HG03520 (cell line): ENCODE measurements at regions not wholly inside any gene's neighbourhood (a gene's known extent, or its start where the extent isn't known, plus 50 kb on each side); places are given as distances from the start of the nearest gene placed in this dataset.
A peak's percentile ranks its signal among the peaks of the same experiment; 100 is the strongest.

Experiments used
- ATAC-seq: cut with Tn5 transposase; IDR thresholded peaks from one replicate; pipeline ENCODE4 v1.9.1; 2021; ENCODE audit warnings: mild to moderate bottlenecking, moderate library complexity; ENCODE audit not compliant: unreplicated experiment

GRCh38 chr7:91517201-91517785 lies 253.1 kb downstream of the FZD1 start:
- no peak for ATAC-seq

- no peak for ATAC-seq
Measured at GRCh38 chr7:91518058-91518457, 253.8 kb downstream of the FZD1 start.

GRCh38 chr7:91519241-91520158 lies 255.3 kb downstream of the FZD1 start:
- ATAC-seq, result no peak

- no peak for ATAC-seq
Measured at GRCh38 chr7:91520645-91521044, 256.4 kb downstream of the FZD1 start.

- no peak for ATAC-seq
Measured at GRCh38 chr7:91526404-91526803, 262.2 kb downstream of the FZD1 start.

- no peak for ATAC-seq
Measured at GRCh38 chr7:91527460-91527859, 263.2 kb downstream of the FZD1 start.

- no peak for ATAC-seq
Measured at GRCh38 chr7:91533996-91534395, 269.8 kb downstream of the FZD1 start.

- peak; percentile 42 for ATAC-seq
Measured at GRCh38 chr7:91537260-91538152, 273.3 kb downstream of the FZD1 start.

- ATAC-seq, result no peak
Measured at GRCh38 chr7:91541641-91542040, 277.4 kb downstream of the FZD1 start.

GRCh38 chr7:91543646-91544045 lies 279.4 kb downstream of the FZD1 start:
- ATAC-seq, result no peak

- ATAC-seq, result no peak
Measured at GRCh38 chr7:91549878-91550277, 285.6 kb downstream of the FZD1 start.

GRCh38 chr7:91550931-91551330 lies 286.7 kb downstream of the FZD1 start:
- no peak for ATAC-seq

GRCh38 chr7:91551377-91552175 lies 287.3 kb downstream of the FZD1 start:
- ATAC-seq, result no peak

GRCh38 chr7:91553410-91553895 lies 289.2 kb downstream of the FZD1 start:
- no peak for ATAC-seq

- ATAC-seq, result no peak
Measured at GRCh38 chr7:91554883-91555282, 290.6 kb downstream of the FZD1 start.

- no peak for ATAC-seq
Measured at GRCh38 chr7:91556239-91556638, 292.0 kb downstream of the FZD1 start.

GRCh38 chr7:91556956-91557650 lies 292.9 kb downstream of the FZD1 start:
- no peak for ATAC-seq

GRCh38 chr7:91557789-91558404 lies 293.7 kb downstream of the FZD1 start:
- ATAC-seq, result peak; percentile 85

- no peak for ATAC-seq
Measured at GRCh38 chr7:91559947-91560346, 295.7 kb downstream of the FZD1 start.
